H9 (cell line): ENCODE measurements at regions not wholly inside any gene's neighbourhood (a gene's known extent, or its start where the extent isn't known, plus 50 kb on each side); places are given as distances from the start of the nearest gene placed in this dataset.

Experiments
- DNase-seq: peaks from one replicate; pipeline ENCODE4 v3.0.0-alpha.2; 2017
- H2AFZ ChIP-seq: one replicate; pipeline ENCODE4 v1.6.1; 2013; ENCODE audit warnings: mild to moderate bottlenecking, low read length, control low read depth, moderate library complexity
- H2AK5ac ChIP-seq: 2 replicates; pipeline ENCODE4 v1.6.1; 2013; ENCODE audit warnings: low read length, control low read depth, mixed read lengths; ENCODE audit not compliant: insufficient read length
- H2BK120ac ChIP-seq: one replicate; pipeline ENCODE4 v1.6.1; 2013; ENCODE audit warnings: low read depth, mild to moderate bottlenecking, low read length, control low read depth, inconsistent platforms; ENCODE audit not compliant: poor library complexity, severe bottlenecking
- H2BK12ac ChIP-seq: 2 replicates; pipeline ENCODE4 v1.6.1; 2013; ENCODE audit warnings: low read length, control low read depth, mixed read lengths, low read depth; ENCODE audit not compliant: insufficient read length
- H2BK15ac ChIP-seq: 2 replicates; pipeline ENCODE4 v1.6.1; 2013; ENCODE audit warnings: low read depth, low read length, control low read depth
- H2BK20ac ChIP-seq: one replicate; pipeline ENCODE4 v1.6.1; 2013; ENCODE audit warnings: low read depth, mild to moderate bottlenecking, low read length, control low read depth, inconsistent platforms; ENCODE audit not compliant: poor library complexity, severe bottlenecking
- H2BK5ac ChIP-seq: 2 replicates; pipeline ENCODE4 v1.6.1; 2013; ENCODE audit warnings: low read length, control low read depth, mixed read lengths; ENCODE audit not compliant: insufficient read length
- H3K14ac ChIP-seq: 2 replicates; pipeline ENCODE4 v1.6.1; 2013; ENCODE audit warnings: low read length, control low read depth; ENCODE audit not compliant: insufficient read depth
- H3K18ac ChIP-seq: 2 replicates; pipeline ENCODE4 v1.6.1; 2013; ENCODE audit warnings: low read depth, mild to moderate bottlenecking, mixed read lengths, low read length, control low read depth; ENCODE audit not compliant: insufficient read length
- H3K23ac ChIP-seq: 2 replicates; pipeline ENCODE4 v1.6.1; 2013; ENCODE audit warnings: low read length, control low read depth, mixed read lengths, low read depth; ENCODE audit not compliant: insufficient read length
- H3K23me2 ChIP-seq: 2 replicates; pipeline ENCODE4 v1.6.1; 2013; ENCODE audit warnings: low read depth, mild to moderate bottlenecking, mixed read lengths, low read length, control low read depth; ENCODE audit not compliant: insufficient read length, poor library complexity, severe bottlenecking
- H3K27ac ChIP-seq: 2 replicates; pipeline ENCODE4 v1.5.1; 2013; ENCODE audit warnings: low read length, control low read depth, mixed read lengths, low read depth; ENCODE audit not compliant: insufficient read length
- H3K27me3 ChIP-seq: 2 replicates; pipeline ENCODE4 v1.6.1; 2013; ENCODE audit warnings: low read length, control low read depth, inconsistent platforms; ENCODE audit not compliant: insufficient read depth
- H3K4ac ChIP-seq: 2 replicates; pipeline ENCODE4 v1.6.1; 2013; ENCODE audit warnings: low read depth, mild to moderate bottlenecking, control low read depth, inconsistent platforms, low read length, moderate library complexity
- H3K4me1 ChIP-seq: 2 replicates; pipeline ENCODE4 v1.6.1; 2013; ENCODE audit warnings: low read length, control low read depth, inconsistent platforms; ENCODE audit not compliant: insufficient read depth
- H3K4me2 ChIP-seq: 2 replicates; pipeline ENCODE4 v1.6.1; 2013; ENCODE audit warnings: low read length, control low read depth, mixed read lengths; ENCODE audit not compliant: insufficient read length, insufficient read depth
- H3K56ac ChIP-seq: 2 replicates; pipeline ENCODE4 v1.6.1; 2013; ENCODE audit warnings: low read depth, mild to moderate bottlenecking, mixed read lengths, low read length, control low read depth; ENCODE audit not compliant: insufficient read length
- H3K79me1 ChIP-seq: 2 replicates; pipeline ENCODE4 v1.6.1; 2013; ENCODE audit warnings: low read depth, mild to moderate bottlenecking, moderate library complexity, low read length, control low read depth, inconsistent platforms; ENCODE audit not compliant: insufficient read depth, poor library complexity, severe bottlenecking
- H3K79me2 ChIP-seq: 2 replicates; pipeline ENCODE4 v1.6.1; 2013; ENCODE audit warnings: low read length, control low read depth, inconsistent platforms; ENCODE audit not compliant: insufficient read depth
- H3K9ac ChIP-seq: 2 replicates; pipeline ENCODE4 v1.6.1; 2013; ENCODE audit warnings: low read length, control low read depth, mixed read lengths; ENCODE audit not compliant: insufficient read length; ENCODE audit errors: extremely low read depth
- H3K9me3 ChIP-seq: one replicate; pipeline ENCODE4 v1.6.1; 2013; ENCODE audit warnings: low read depth, low read length, inconsistent platforms; ENCODE audit not compliant: control insufficient read depth
- H3T11ph ChIP-seq: one replicate; pipeline ENCODE4 v1.6.1; 2013; ENCODE audit warnings: mild to moderate bottlenecking, low read length, control low read depth, inconsistent platforms
- H4K20me1 ChIP-seq: one replicate; pipeline ENCODE4 v1.6.1; 2013; ENCODE audit not compliant: control insufficient read depth, insufficient read length, insufficient read depth
- H4K5ac ChIP-seq: 2 replicates; pipeline ENCODE4 v1.6.1; 2013; ENCODE audit warnings: low read depth, mild to moderate bottlenecking, mixed read lengths, low read length, control low read depth; ENCODE audit not compliant: insufficient read length
- H4K8ac ChIP-seq: replicated peaks from 2 replicates; pipeline ENCODE4 v1.6.1; 2013; ENCODE audit warnings: low read length, control low read depth, mixed read lengths, low read depth; ENCODE audit not compliant: insufficient read length
- H4K91ac ChIP-seq: 2 replicates; pipeline ENCODE4 v1.6.1; 2013; ENCODE audit warnings: low read depth, mild to moderate bottlenecking, moderate library complexity, mixed read lengths, low read length, control low read depth; ENCODE audit not compliant: insufficient read length
- H3K27ac Mint-ChIP-seq, 3 experiments: 2 replicates in 2 of 3; 3 replicates in 1 of 3; pipeline ENCODE4 v1.8.0; 2020 to 2021; ENCODE audit warnings: mixed read lengths in 3 of 3, mild to moderate bottlenecking in 1 of 3, moderate library complexity in 1 of 3
- H3K27me3 Mint-ChIP-seq: 2 replicates; pipeline ENCODE4 v1.8.0; 2021; ENCODE audit warnings: low read depth, mild to moderate bottlenecking, moderate library complexity, mixed read lengths
- H3K36me3 Mint-ChIP-seq, 3 experiments: 2 replicates in 2 of 3; 3 replicates in 1 of 3; pipeline ENCODE4 v1.8.0; 2020 to 2021; ENCODE audit warnings: low read depth in 3 of 3, mixed read lengths in 3 of 3; ENCODE audit not compliant: insufficient read depth in 1 of 3
- H3K4me1 Mint-ChIP-seq, 2 experiments: 2 replicates each; pipeline ENCODE4 v1.8.0; 2020; ENCODE audit warnings: mixed read lengths in 2 of 2
- H3K4me3 Mint-ChIP-seq, 2 experiments: 2 replicates in 1 of 2; 3 replicates in 1 of 2; pipeline ENCODE4 v1.8.0; 2020 to 2021; ENCODE audit warnings: mild to moderate bottlenecking in 2 of 2, mixed read lengths in 2 of 2, moderate library complexity in 1 of 2
- H3K9me3 Mint-ChIP-seq, 2 experiments: 2 replicates in 1 of 2; 3 replicates in 1 of 2; pipeline ENCODE4 v1.8.0; 2020; ENCODE audit warnings: mild to moderate bottlenecking in 2 of 2, mixed read lengths in 2 of 2, moderate library complexity in 1 of 2
- WGBS: extraction: QIAGEN DNeasy Blood & Tissue Kit; methylation state at CpG from one replicate; pipeline ENCODE4 v1.1.7; 2013; ENCODE audit warnings: missing lambda C conversion rate, low lambda C conversion rate, mixed read lengths; ENCODE audit not compliant: insufficient read length; ENCODE audit errors: extremely low coverage; 5-methylcytosine and 5-hydroxymethylcytosine counted together
- TF ChIP-seq, protein P1 (sequence below): fragments of 200-600 bp; sonication (generic); conservative IDR thresholded peaks from 3 replicates; pipeline ENCODE4 v1.8.0; 2021; ENCODE audit warnings: antibody characterized with exemption, mild to moderate bottlenecking

DNA sequence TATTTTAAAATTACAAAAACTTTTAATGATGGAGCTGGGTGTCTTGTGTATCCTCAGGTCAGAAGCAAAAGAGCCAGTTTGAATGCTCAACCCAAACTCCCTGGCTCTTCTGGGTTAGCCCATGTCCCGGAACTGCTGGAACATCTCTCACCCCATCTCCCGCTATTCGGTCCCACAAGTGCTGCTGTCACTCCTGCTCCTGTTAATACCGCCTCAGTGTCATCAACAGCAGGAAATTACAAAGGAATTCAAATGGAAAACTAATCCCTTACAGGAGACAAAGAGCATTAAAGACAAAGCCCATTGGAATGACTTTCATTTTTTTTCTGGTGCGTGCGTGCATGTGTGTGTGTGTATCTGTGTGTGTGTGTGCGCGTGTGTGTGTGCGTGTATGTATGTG, 112.0 kb upstream of the C7orf33 start:
- Histone ChIP-seq H3K23me2 (no peaks in the 10 kb centered on the region), H3K79me2 (no peaks in the 10 kb centered on the region), H3K4ac (no peak overlapping the region), H3K9ac (no peak overlapping the region), H2BK120ac (no peak overlapping the region), H3K14ac (no peak overlapping the region), H2BK20ac (no peak overlapping the region), H3K9me3 (no peaks in the 10 kb centered on the region), H2BK12ac (no peak overlapping the region), H4K8ac (no peak overlapping the region), H3K4me1 (peaks cover 2% of the 10 kb centered on the region; the same call in 1 of the 2 replicates), H2BK15ac (no peak overlapping the region), H2AFZ (no peak overlapping the region), H3T11ph (no peak overlapping the region), H3K27ac (no peak overlapping the region), H3K23ac (no peak overlapping the region), H4K20me1 (no peaks in the 10 kb centered on the region), H3K18ac (no peak overlapping the region), H4K5ac (no peak overlapping the region), H3K4me2 (no peak overlapping the region), H3K79me1 (no peaks in the 10 kb centered on the region), H2AK5ac (no peak overlapping the region), H4K91ac (no peak overlapping the region), H2BK5ac (no peak overlapping the region), H3K56ac (no peak overlapping the region), H3K27me3 (peaks cover 2% of the 10 kb centered on the region; the same call in 1 of the 2 replicates)
- Mint-ChIP-seq H3K4me3 (peak overlapping the region in 1 of 2 experiments; percentile 10; a peak in 1 of 5 replicates), H3K36me3 (no peaks in the 10 kb centered on the region), H3K4me1 (peaks cover 36 to 40% of the 10 kb centered on the region in 2 experiments), H3K27ac (peak overlapping the region; percentile 80 to 93 (median 93); a peak in 6 of 7 replicates), H3K27me3 (peaks cover 2% of the 10 kb centered on the region), H3K9me3 (no peaks in the 10 kb centered on the region; a peak in 1 of 5 replicates)
- no CpG with 5 or more reads among the region's 9 CpGs for WGBS
- DNase-seq: no peak
- TF ChIP-seq, protein P1, sequence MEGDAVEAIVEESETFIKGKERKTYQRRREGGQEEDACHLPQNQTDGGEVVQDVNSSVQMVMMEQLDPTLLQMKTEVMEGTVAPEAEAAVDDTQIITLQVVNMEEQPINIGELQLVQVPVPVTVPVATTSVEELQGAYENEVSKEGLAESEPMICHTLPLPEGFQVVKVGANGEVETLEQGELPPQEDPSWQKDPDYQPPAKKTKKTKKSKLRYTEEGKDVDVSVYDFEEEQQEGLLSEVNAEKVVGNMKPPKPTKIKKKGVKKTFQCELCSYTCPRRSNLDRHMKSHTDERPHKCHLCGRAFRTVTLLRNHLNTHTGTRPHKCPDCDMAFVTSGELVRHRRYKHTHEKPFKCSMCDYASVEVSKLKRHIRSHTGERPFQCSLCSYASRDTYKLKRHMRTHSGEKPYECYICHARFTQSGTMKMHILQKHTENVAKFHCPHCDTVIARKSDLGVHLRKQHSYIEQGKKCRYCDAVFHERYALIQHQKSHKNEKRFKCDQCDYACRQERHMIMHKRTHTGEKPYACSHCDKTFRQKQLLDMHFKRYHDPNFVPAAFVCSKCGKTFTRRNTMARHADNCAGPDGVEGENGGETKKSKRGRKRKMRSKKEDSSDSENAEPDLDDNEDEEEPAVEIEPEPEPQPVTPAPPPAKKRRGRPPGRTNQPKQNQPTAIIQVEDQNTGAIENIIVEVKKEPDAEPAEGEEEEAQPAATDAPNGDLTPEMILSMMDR: no peak
